ENCODE measurements at regions not wholly inside any gene's neighbourhood (a gene's known extent, or its start where the extent isn't known, plus 50 kb on each side); places are given as distances from the start of the nearest gene placed in this dataset.

DNA sequence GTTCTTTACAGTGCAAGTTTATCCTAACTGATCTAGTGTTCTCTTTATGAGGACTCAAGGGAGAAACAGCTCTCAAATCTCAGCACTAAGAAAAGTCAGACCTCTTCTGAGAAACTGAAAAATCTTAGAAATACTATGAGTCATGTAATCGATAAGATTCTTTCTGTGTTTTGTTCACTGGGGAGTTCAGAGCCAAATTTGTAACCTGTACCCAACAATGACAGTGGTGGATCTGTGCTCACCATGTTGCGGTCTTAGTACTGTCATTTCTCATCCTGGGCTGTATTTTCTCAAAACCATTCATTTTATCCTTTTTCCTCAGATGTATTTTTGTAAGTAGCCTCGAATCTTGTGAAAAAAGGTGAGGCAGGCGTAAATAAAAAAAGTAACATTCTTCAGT, 146.4 kb downstream of the ACER2 start:
- Histone ChIP-seq H3K36me3 (ENCODE audit: insufficient read depth, low read length) (no peaks in the 10 kb centered on the region), H3K27me3 (ENCODE audit: insufficient read depth, low read length) (no peaks in the 10 kb centered on the region), H3K27ac (ENCODE audit: low read depth, low read length, poor library complexity, severe bottlenecking) (no peak overlapping the region), H3F3A (ENCODE audit: insufficient read depth, low read length) (no peaks in the 10 kb centered on the region), H2AFZ (ENCODE audit: low read length) (no peak overlapping the region), H3K4me3 (ENCODE audit: low read depth, low read length, poor library complexity, severe bottlenecking) (no peak overlapping the region), H3K79me2 (ENCODE audit: insufficient read depth, low read length) (no peaks in the 10 kb centered on the region), H3K9ac (ENCODE audit: low read length) (no peak overlapping the region), H3K9me2 (ENCODE audit: low read depth, low read length) (no peaks in the 10 kb centered on the region), H4K20me1 (ENCODE audit: insufficient read depth, low read length) (no peaks in the 10 kb centered on the region), H3K9me3 (ENCODE audit: low read length) (no peaks in the 10 kb centered on the region), H3K4me1 (ENCODE audit: insufficient read depth, low read length, severe bottlenecking) (no peaks in the 10 kb centered on the region), H3K4me2 (ENCODE audit: low read length) (no peak overlapping the region)
- no peak for TF ChIP-seq EZH2 (IDR thresholded peaks at IDR 0.05; ENCODE audit: borderline replicate concordance, low read length)
- TF ChIP-seq, protein P1, sequence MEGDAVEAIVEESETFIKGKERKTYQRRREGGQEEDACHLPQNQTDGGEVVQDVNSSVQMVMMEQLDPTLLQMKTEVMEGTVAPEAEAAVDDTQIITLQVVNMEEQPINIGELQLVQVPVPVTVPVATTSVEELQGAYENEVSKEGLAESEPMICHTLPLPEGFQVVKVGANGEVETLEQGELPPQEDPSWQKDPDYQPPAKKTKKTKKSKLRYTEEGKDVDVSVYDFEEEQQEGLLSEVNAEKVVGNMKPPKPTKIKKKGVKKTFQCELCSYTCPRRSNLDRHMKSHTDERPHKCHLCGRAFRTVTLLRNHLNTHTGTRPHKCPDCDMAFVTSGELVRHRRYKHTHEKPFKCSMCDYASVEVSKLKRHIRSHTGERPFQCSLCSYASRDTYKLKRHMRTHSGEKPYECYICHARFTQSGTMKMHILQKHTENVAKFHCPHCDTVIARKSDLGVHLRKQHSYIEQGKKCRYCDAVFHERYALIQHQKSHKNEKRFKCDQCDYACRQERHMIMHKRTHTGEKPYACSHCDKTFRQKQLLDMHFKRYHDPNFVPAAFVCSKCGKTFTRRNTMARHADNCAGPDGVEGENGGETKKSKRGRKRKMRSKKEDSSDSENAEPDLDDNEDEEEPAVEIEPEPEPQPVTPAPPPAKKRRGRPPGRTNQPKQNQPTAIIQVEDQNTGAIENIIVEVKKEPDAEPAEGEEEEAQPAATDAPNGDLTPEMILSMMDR (IDR thresholded peaks at IDR 0.05; ENCODE audit: low read length) = no peak

DNA sequence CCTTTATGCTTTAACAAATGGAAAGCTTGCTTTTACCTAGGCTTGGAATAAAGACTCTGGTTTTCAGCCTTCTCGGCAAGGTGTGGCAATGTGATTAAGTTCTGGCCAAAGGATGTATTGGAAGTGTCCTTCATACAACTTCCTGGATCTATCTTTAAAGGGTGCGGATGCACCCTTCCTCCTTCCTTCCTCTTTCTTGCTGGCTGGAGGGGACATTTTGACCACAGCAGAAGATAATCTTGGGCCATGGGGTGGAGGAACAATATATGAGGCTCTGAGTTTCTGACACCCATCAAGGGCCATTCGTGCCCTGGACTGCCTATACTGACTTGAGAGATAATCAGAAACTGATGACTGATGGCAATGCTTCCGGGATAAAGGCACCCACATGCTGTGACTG, 145.7 kb downstream of the ACER2 start:
- H3K4me3 ChIP-seq (ENCODE audit: low read depth, low read length, poor library complexity, severe bottlenecking) = no peak overlapping the region
- H3K27ac ChIP-seq (ENCODE audit: low read depth, low read length, poor library complexity, severe bottlenecking) = no peak overlapping the region
- no peaks in the 10 kb centered on the region for H3K4me1 ChIP-seq (ENCODE audit: insufficient read depth, low read length, severe bottlenecking)
- no peaks in the 10 kb centered on the region for H3K36me3 ChIP-seq (ENCODE audit: insufficient read depth, low read length)
- H2AFZ ChIP-seq (ENCODE audit: low read length) = no peak overlapping the region
- no peaks in the 10 kb centered on the region for H3K79me2 ChIP-seq (ENCODE audit: insufficient read depth, low read length)
- H3K4me2 ChIP-seq (ENCODE audit: low read length) = no peak overlapping the region
- H3F3A ChIP-seq (ENCODE audit: insufficient read depth, low read length) = no peaks in the 10 kb centered on the region
- no peak overlapping the region for H3K9ac ChIP-seq (ENCODE audit: low read length)
- no peak for TF ChIP-seq EZH2 (IDR thresholded peaks at IDR 0.05; ENCODE audit: borderline replicate concordance, low read length)
- TF ChIP-seq, protein P1 (IDR thresholded peaks at IDR 0.05; ENCODE audit: low read length) = no peak
- H3K9me2 ChIP-seq (ENCODE audit: low read depth, low read length) = no peaks in the 10 kb centered on the region
- no peaks in the 10 kb centered on the region for H4K20me1 ChIP-seq (ENCODE audit: insufficient read depth, low read length)
- H3K27me3 ChIP-seq (ENCODE audit: insufficient read depth, low read length) = no peaks in the 10 kb centered on the region
- H3K9me3 ChIP-seq (ENCODE audit: low read length) = no peaks in the 10 kb centered on the region

DNA sequence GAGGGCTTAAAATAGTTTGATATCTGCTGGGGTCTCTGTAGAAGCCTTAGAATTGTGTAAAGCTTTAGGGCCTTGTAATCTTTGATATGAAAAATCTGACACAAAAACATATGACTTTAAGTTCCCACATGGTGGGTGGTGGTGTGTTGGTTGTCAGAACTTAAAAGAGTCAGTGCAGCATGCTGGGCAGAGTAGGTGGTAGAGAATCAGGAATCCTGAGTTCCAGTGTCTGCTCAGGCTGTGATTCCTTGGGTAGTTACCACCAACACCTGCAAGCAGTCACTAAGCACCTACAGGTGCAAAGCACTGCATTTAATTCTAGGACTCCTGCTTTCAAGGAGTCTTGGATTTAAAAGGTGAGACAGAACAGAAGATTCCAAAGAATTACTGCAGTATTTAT, 144.6 kb downstream of the ACER2 start:
- TF ChIP-seq EZH2 (IDR thresholded peaks at IDR 0.05; ENCODE audit: borderline replicate concordance, low read length) = no peak
- TF ChIP-seq, protein P1 (IDR thresholded peaks at IDR 0.05; ENCODE audit: low read length) = no peak

More for the DNA sequence above, 144.6 kb downstream of the ACER2 start:
- no peak overlapping the region for H3K27ac ChIP-seq (ENCODE audit: low read depth, low read length, poor library complexity, severe bottlenecking)
- no peak overlapping the region for H3K9ac ChIP-seq (ENCODE audit: low read length)
- no peaks in the 10 kb centered on the region for H3K4me1 ChIP-seq (ENCODE audit: insufficient read depth, low read length, severe bottlenecking)
- no peak overlapping the region for H3K4me2 ChIP-seq (ENCODE audit: low read length)
- no peaks in the 10 kb centered on the region for H3K9me2 ChIP-seq (ENCODE audit: low read depth, low read length)
- H4K20me1 ChIP-seq (ENCODE audit: insufficient read depth, low read length) = no peaks in the 10 kb centered on the region
- no peak overlapping the region for H2AFZ ChIP-seq (ENCODE audit: low read length)
- no peaks in the 10 kb centered on the region for H3K36me3 ChIP-seq (ENCODE audit: insufficient read depth, low read length)
- no peaks in the 10 kb centered on the region for H3K9me3 ChIP-seq (ENCODE audit: low read length)
- H3K27me3 ChIP-seq (ENCODE audit: insufficient read depth, low read length) = no peaks in the 10 kb centered on the region
- H3F3A ChIP-seq (ENCODE audit: insufficient read depth, low read length) = no peaks in the 10 kb centered on the region
- no peaks in the 10 kb centered on the region for H3K79me2 ChIP-seq (ENCODE audit: insufficient read depth, low read length)
- H3K4me3 ChIP-seq (ENCODE audit: low read depth, low read length, poor library complexity, severe bottlenecking) = no peak overlapping the region
